Bronchial epithelial cell (primary cell): ENCODE measurements at regions not wholly inside any gene's neighbourhood (a gene's known extent, or its start where the extent isn't known, plus 50 kb on each side); places are given as distances from the start of the nearest gene placed in this dataset.

ENCODE experiments used
- DNase-seq: peaks from one replicate; pipeline ENCODE4 v3.0.0-alpha.2; 2010; ENCODE audit warnings: low read depth
- FAIRE-seq: peaks from 2 replicates; lab custom pipeline; 2011; peaks lifted over from hg19 to GRCh38; lab: Jason Lieb, UNC
- H3K27me3 ChIP-seq: 2 replicates; pipeline ENCODE4 v1.5.1; 2011; ENCODE audit warnings: low read length; ENCODE audit not compliant: control insufficient read depth, insufficient read depth
- H3K36me3 ChIP-seq: 2 replicates; pipeline ENCODE4 v1.5.1; 2011; ENCODE audit warnings: low read length; ENCODE audit not compliant: control insufficient read depth, insufficient read depth
- H3K4me3 ChIP-seq: 2 replicates; pipeline ENCODE4 v1.5.1; 2011; ENCODE audit warnings: mild to moderate bottlenecking, low read depth, low read length, control low read depth
- TF ChIP-seq, protein P1 (sequence below): IDR thresholded peaks from 2 replicates; pipeline ENCODE4 v1.5.1; 2011; ENCODE audit warnings: mild to moderate bottlenecking, moderate library complexity, low read length, control low read depth, inconsistent platforms; ENCODE audit not compliant: insufficient read depth, severe bottlenecking

GRCh38 chr1:98059620-98060019, 138.8 kb upstream of the DPYD start:
- FAIRE-seq (no peak), DNase-seq (no peak)
- no peaks in the 10 kb centered on the region for H3K36me3 ChIP-seq
- no peak overlapping the region for H3K4me3 ChIP-seq
- H3K27me3 ChIP-seq: no peaks in the 10 kb centered on the region
- TF ChIP-seq, protein P1, sequence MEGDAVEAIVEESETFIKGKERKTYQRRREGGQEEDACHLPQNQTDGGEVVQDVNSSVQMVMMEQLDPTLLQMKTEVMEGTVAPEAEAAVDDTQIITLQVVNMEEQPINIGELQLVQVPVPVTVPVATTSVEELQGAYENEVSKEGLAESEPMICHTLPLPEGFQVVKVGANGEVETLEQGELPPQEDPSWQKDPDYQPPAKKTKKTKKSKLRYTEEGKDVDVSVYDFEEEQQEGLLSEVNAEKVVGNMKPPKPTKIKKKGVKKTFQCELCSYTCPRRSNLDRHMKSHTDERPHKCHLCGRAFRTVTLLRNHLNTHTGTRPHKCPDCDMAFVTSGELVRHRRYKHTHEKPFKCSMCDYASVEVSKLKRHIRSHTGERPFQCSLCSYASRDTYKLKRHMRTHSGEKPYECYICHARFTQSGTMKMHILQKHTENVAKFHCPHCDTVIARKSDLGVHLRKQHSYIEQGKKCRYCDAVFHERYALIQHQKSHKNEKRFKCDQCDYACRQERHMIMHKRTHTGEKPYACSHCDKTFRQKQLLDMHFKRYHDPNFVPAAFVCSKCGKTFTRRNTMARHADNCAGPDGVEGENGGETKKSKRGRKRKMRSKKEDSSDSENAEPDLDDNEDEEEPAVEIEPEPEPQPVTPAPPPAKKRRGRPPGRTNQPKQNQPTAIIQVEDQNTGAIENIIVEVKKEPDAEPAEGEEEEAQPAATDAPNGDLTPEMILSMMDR: no peak

DNA sequence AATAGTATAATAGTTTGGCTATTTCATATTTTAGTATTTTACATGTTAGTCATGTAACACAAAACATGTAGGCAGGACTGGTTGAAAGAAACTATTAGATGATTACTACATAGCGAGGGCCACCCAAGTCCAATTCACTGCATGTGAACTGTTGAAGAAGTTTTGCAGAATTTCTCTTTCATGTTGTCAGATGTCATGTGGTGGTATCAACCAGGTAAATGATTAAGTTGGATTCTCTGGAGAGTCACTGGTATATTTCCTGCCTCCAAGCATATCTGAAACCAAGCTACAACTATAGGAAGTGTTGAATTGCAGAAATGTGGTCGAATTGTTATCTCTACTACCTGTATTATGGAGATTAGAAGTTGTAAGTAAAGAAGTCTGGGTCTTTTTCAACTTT, 137.8 kb upstream of the DPYD start:
- DNase-seq (no peak), FAIRE-seq (no peak)
- Histone ChIP-seq H3K4me3 (no peak overlapping the region), H3K27me3 (no peaks in the 10 kb centered on the region), H3K36me3 (no peaks in the 10 kb centered on the region)
- TF ChIP-seq, protein P1: no peak

GRCh38 chr1:98057236-98057910, 136.5 kb upstream of the DPYD start:
- H3K36me3 ChIP-seq: no peaks in the 10 kb centered on the region
- FAIRE-seq: no peak
- no peak overlapping the region for H3K4me3 ChIP-seq
- H3K27me3 ChIP-seq: no peaks in the 10 kb centered on the region
- no peak for DNase-seq
- TF ChIP-seq, protein P1: no peak

DNA sequence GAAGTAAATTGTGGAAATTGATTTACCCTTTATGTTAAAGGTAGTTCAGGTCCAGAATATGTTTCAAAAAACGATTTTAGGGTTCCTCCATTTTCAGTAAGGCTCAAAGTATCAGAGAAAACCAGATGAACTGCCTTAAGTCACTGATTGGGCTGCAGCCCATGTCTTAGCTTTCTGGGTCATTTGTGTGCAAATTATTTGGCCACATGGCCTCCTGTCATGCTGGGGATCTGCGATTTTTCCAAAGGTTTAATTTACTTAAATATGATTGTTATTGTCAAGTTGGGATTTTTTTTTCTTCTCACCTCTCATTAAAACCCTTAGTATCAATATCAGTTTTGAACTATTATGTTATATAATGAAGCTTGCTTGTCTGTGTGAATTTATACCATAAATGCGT, 135.9 kb upstream of the DPYD start:
- TF ChIP-seq, protein P1: no peak
- FAIRE-seq: no peak
- H3K27me3 ChIP-seq: no peaks in the 10 kb centered on the region

DNA sequence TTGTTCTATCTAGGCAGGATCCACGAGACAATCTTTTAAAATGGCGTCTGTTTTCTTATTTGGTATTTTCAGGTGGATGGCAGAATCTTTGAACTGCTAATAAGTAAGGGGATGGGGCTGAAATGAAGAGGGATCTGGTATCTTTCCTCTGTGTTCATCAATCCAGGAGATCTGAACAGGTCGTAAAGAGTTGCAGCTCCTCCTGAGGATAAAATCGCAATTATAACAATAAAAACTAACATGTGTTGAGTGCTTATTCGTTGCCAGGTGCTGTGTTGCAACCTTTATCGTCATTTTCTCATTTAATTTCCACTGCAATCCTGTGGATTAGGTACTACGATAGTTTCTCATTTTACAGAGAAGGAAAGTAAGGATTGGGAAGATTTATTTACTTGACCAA, 134.6 kb upstream of the DPYD start:
- FAIRE-seq: no peak
- H3K27me3 ChIP-seq: no peaks in the 10 kb centered on the region

More for the DNA sequence above, 135.9 kb upstream of the DPYD start:
- no peak for DNase-seq
- no peak overlapping the region for H3K4me3 ChIP-seq
- no peaks in the 10 kb centered on the region for H3K36me3 ChIP-seq

More for the DNA sequence above, 134.6 kb upstream of the DPYD start:
- H3K4me3 ChIP-seq: no peak overlapping the region
- TF ChIP-seq, protein P1: no peak
- DNase-seq: no peak
- H3K36me3 ChIP-seq: no peaks in the 10 kb centered on the region
